GM12878 (cell line): ENCODE measurements at regions not wholly inside any gene's neighbourhood (a gene's known extent, or its start where the extent isn't known, plus 50 kb on each side); places are given as distances from the start of the nearest gene placed in this dataset.

ENCODE experiments used
- ATAC-seq: fragments of 200-7000 bp; cut with Tn5 transposase; 3 replicates; pipeline ENCODE4 v1.9.1; 2020; ENCODE audit warnings: mild to moderate bottlenecking, moderate library complexity
- BruUV-seq: library from RNA; stranded (reverse); fragments of 400-500 nt; replicated peaks from 2 replicates; lab custom pipeline; 2021; lab: Mats Ljungman, UMichigan
- CTCF ChIA-PET: fragments of 300-600 bp; sonication (Branson Sonifier 250); formaldehyde crosslinking; extraction: SDS; loops from one replicate; lab custom pipeline; 2021; ENCODE audit warnings: inconsistent platforms; lab: Yijun Ruan, JAX
- POLR2A ChIA-PET: fragments of 350-600 bp; formaldehyde crosslinking; extraction: SDS; loops from one replicate; lab custom pipeline; 2021; ENCODE audit warnings: inconsistent platforms; lab: Charles Lee
- RAD21 ChIA-PET: fragments of 300-600 bp; sonication (Branson Sonifier 250); formaldehyde crosslinking; loops from one replicate; lab custom pipeline; 2023; ENCODE audit warnings: antibody characterized with exemption; ENCODE audit not compliant: unreplicated experiment; lab: Charles Lee
- SMC1A ChIA-PET: fragments of 300-600 bp; sonication (Branson Sonifier 250); formaldehyde crosslinking; loops from one replicate; lab custom pipeline; 2023; ENCODE audit not compliant: unreplicated experiment, uncharacterized antibody; lab: Charles Lee
- DNase-seq: peaks from one replicate; pipeline ENCODE4 v3.0.0-alpha.2; 2011; ENCODE audit warnings: low read depth, low spot score
- FAIRE-seq: peaks from 3 replicates; lab custom pipeline; 2011; peaks lifted over from hg19 to GRCh38; lab: Jason Lieb, UNC
- H2AFZ ChIP-seq: 2 replicates; pipeline ENCODE4 v1.6.0; 2011; ENCODE audit warnings: low read depth, low read length, control low read depth; ENCODE audit not compliant: control insufficient read depth
- H3K27ac ChIP-seq: 2 replicates; pipeline ENCODE4 v1.5.1; 2011; ENCODE audit warnings: control low read depth; ENCODE audit not compliant: control insufficient read depth, insufficient read depth
- H3K27me3 ChIP-seq, 2 experiments: replicated peaks in 1 of 2; 2 replicates each; pipeline versions ENCODE4 v1.6.0 to v1.6.1; 2011; ENCODE audit warnings: low read length in 1 of 2; ENCODE audit not compliant: control insufficient read depth in 2 of 2, insufficient read depth in 2 of 2
- H3K36me3 ChIP-seq, 2 experiments: 2 replicates each; pipeline ENCODE4 v1.5.1; 2011; ENCODE audit warnings: low read length in 1 of 2; ENCODE audit not compliant: control insufficient read depth in 2 of 2, insufficient read depth in 2 of 2
- H3K4me1 ChIP-seq: 2 replicates; pipeline ENCODE4 v1.6.1; 2011; ENCODE audit warnings: mild to moderate bottlenecking, low read length, moderate library complexity, mixed read lengths; ENCODE audit not compliant: control insufficient read depth, insufficient read depth
- H3K4me2 ChIP-seq: 2 replicates; pipeline ENCODE4 v1.6.0; 2011; ENCODE audit warnings: control low read depth; ENCODE audit not compliant: control insufficient read depth, insufficient read depth
- H3K4me3 ChIP-seq: fragments of 200-600 bp; sonication (generic); 2 replicates; pipeline ENCODE4 v1.5.1; 2016
- H3K79me2 ChIP-seq: 2 replicates; pipeline ENCODE4 v1.6.0; 2011; ENCODE audit warnings: low read length; ENCODE audit not compliant: control insufficient read depth, insufficient read depth
- H3K9ac ChIP-seq: 2 replicates; pipeline ENCODE4 v1.8.0; 2011; ENCODE audit warnings: low read length, control low read depth, mixed read lengths; ENCODE audit not compliant: control insufficient read depth, insufficient read depth
- H3K9me3 ChIP-seq: replicated peaks from 3 replicates; pipeline ENCODE4 v1.5.1; 2011; ENCODE audit warnings: mild to moderate bottlenecking, low read length; ENCODE audit not compliant: control insufficient read depth, insufficient read depth
- H4K20me1 ChIP-seq: 2 replicates; pipeline ENCODE4 v1.6.0; 2011; ENCODE audit not compliant: control insufficient read depth, insufficient read depth
- ATF7 ChIP-seq: fragments of 450-650 bp; IDR thresholded peaks from 2 replicates; pipeline ENCODE4 v1.6.1; 2016; ENCODE audit warnings: low read depth, mild to moderate bottlenecking
- BACH1 ChIP-seq: fragments of 450-650 bp; IDR thresholded peaks from 2 replicates; pipeline ENCODE4 v1.6.1; 2017; ENCODE audit warnings: mild to moderate bottlenecking, borderline replicate concordance
- CREM ChIP-seq: IDR thresholded peaks from 2 replicates; pipeline ENCODE4 v1.6.1; 2014; ENCODE audit warnings: antibody characterized with exemption, low read depth
- FOS ChIP-seq: IDR thresholded peaks from 3 replicates; pipeline ENCODE4 v1.6.1; 2011; ENCODE audit warnings: borderline replicate concordance; ENCODE audit not compliant: insufficient read length; ENCODE audit errors: extremely low read depth
- JUNB ChIP-seq: IDR thresholded peaks from 2 replicates; pipeline ENCODE4 v1.6.1; 2016; ENCODE audit warnings: antibody characterized with exemption, mild to moderate bottlenecking
- MTA2 ChIP-seq: fragments of 450-650 bp; IDR thresholded peaks from 2 replicates; pipeline ENCODE4 v1.6.1; 2016; ENCODE audit warnings: low read depth, mild to moderate bottlenecking, moderate library complexity
- MTA3 ChIP-seq: IDR thresholded peaks from 2 replicates; pipeline ENCODE4 v1.6.1; 2012; ENCODE audit warnings: low read length, inconsistent platforms, borderline replicate concordance
- SMC3 ChIP-seq: IDR thresholded peaks from 2 replicates; pipeline ENCODE4 v1.6.1; 2011; ENCODE audit warnings: low read length, improper control_type of control experiment, borderline replicate concordance
- ZNF274 ChIP-seq: IDR thresholded peaks from one replicate; pipeline ENCODE4 v1.8.0; 2011; ENCODE audit not compliant: insufficient read length, insufficient read depth
- ZZZ3 ChIP-seq: IDR thresholded peaks from 2 replicates; pipeline ENCODE4 v1.6.1; 2011; ENCODE audit warnings: low read depth; ENCODE audit not compliant: control insufficient read depth, insufficient read length
- WGBS: methylation state at CpG from one replicate; pipeline ENCODE4 v1.1.6; 2016; ENCODE audit warnings: low lambda C conversion rate; ENCODE audit not compliant: insufficient replicate concordance, insufficient coverage; ENCODE audit errors: missing lambda C conversion rate; 5-methylcytosine and 5-hydroxymethylcytosine counted together
- in situ Hi-C: fragments of 300-500 bp; cut with MboI; formaldehyde crosslinking; loops from 9 replicates; pipeline ENCODE4 v1.14.3; 2018; ENCODE audit warnings: mixed read lengths
- intact Hi-C: fragments of 100-400 bp; cut with micrococcal nuclease; formaldehyde crosslinking; loops from one replicate; pipeline ENCODE4 v1.14.2; 2022; ENCODE audit not compliant: unreplicated experiment
- TF ChIP-seq, protein P1 (sequence below): IDR thresholded peaks from 2 replicates; pipeline ENCODE4 v1.6.1; 2012; ENCODE audit warnings: low read depth, low read length, improper control_type of control experiment
- TF ChIP-seq, protein P2 (sequence below): fragments of 450-650 bp; IDR thresholded peaks from 2 replicates; pipeline ENCODE4 v1.6.1; 2016; ENCODE audit warnings: mild to moderate bottlenecking, moderate library complexity, borderline replicate concordance
- TF ChIP-seq, protein P3 (sequence below): fragments of 450-650 bp; IDR thresholded peaks from 2 replicates; pipeline ENCODE4 v1.6.1; 2017; ENCODE audit warnings: low read depth, mild to moderate bottlenecking, moderate library complexity
- TF ChIP-seq, protein P4 (sequence below): fragments of 450-650 bp; IDR thresholded peaks from 2 replicates; pipeline ENCODE4 v1.6.1; 2017; ENCODE audit warnings: mild to moderate bottlenecking, moderate library complexity

DNA sequence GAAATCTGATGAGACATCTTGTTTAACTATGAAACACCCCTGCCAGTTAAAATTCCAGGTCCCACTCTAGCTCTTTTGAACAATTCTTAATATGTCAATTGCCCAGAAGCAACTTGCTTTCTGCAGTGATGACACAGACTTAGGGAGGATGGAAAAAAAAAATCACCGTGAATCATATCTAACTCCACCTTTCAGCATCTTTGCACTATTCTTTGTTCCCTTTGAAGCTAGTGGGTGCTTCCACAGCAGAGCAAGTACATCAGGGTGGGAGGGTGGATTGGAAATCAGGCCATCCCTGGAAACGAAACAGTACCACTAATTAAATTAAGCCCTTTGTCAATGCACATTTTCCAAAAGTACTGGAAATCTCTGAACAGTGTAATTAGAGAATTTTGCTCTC, 324.3 kb upstream of the MEIS1 start:
- no peak for FAIRE-seq
- RAD21 ChIA-PET, result no interaction called here
- ATAC-seq, result no peak
- Histone ChIP-seq H3K4me1 (no peaks in the 10 kb centered on the region), H3K27ac (no peak overlapping the region), H3K4me2 (no peak overlapping the region), H3K36me3 (no peaks in the 10 kb centered on the region), H3K79me2 (no peaks in the 10 kb centered on the region), H3K9ac (no peak overlapping the region), H4K20me1 (no peaks in the 10 kb centered on the region), H3K4me3 (no peak overlapping the region), H3K9me3 (no peaks in the 10 kb centered on the region; the same call in 2 of the 3 replicates), H3K27me3 (no peaks in the 10 kb centered on the region), H2AFZ (no peak overlapping the region)
- intact Hi-C loops (no loop called here), in situ Hi-C loops (no loop called here)
- POLR2A ChIA-PET, result no interaction called here
- SMC1A ChIA-PET, result no interaction called here
- CTCF ChIA-PET, result no interaction called here
- no peak for DNase-seq
- 44% methylated on average over 2 of the region's 2 CpGs for WGBS
- no TSS peak for BruUV-seq
- TF ChIP-seq ATF7 (no peak), MTA2 (no peak), MTA3 (no peak), CREM (no peak), FOS (no peak), ZNF274 (no peak), BACH1 (no peak), ZZZ3 (no peak), JUNB (no peak), SMC3 (no peak)
- TF ChIP-seq, protein P1, sequence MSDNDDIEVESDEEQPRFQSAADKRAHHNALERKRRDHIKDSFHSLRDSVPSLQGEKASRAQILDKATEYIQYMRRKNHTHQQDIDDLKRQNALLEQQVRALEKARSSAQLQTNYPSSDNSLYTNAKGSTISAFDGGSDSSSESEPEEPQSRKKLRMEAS, result no peak
- TF ChIP-seq, protein P2, sequence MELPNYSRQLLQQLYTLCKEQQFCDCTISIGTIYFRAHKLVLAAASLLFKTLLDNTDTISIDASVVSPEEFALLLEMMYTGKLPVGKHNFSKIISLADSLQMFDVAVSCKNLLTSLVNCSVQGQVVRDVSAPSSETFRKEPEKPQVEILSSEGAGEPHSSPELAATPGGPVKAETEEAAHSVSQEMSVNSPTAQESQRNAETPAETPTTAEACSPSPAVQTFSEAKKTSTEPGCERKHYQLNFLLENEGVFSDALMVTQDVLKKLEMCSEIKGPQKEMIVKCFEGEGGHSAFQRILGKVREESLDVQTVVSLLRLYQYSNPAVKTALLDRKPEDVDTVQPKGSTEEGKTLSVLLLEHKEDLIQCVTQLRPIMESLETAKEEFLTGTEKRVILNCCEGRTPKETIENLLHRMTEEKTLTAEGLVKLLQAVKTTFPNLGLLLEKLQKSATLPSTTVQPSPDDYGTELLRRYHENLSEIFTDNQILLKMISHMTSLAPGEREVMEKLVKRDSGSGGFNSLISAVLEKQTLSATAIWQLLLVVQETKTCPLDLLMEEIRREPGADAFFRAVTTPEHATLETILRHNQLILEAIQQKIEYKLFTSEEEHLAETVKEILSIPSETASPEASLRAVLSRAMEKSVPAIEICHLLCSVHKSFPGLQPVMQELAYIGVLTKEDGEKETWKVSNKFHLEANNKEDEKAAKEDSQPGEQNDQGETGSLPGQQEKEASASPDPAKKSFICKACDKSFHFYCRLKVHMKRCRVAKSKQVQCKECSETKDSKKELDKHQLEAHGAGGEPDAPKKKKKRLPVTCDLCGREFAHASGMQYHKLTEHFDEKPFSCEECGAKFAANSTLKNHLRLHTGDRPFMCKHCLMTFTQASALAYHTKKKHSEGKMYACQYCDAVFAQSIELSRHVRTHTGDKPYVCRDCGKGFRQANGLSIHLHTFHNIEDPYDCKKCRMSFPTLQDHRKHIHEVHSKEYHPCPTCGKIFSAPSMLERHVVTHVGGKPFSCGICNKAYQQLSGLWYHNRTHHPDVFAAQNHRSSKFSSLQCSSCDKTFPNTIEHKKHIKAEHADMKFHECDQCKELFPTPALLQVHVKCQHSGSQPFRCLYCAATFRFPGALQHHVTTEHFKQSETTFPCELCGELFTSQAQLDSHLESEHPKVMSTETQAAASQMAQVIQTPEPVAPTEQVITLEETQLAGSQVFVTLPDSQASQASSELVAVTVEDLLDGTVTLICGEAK, result no peak
- TF ChIP-seq, protein P3, sequence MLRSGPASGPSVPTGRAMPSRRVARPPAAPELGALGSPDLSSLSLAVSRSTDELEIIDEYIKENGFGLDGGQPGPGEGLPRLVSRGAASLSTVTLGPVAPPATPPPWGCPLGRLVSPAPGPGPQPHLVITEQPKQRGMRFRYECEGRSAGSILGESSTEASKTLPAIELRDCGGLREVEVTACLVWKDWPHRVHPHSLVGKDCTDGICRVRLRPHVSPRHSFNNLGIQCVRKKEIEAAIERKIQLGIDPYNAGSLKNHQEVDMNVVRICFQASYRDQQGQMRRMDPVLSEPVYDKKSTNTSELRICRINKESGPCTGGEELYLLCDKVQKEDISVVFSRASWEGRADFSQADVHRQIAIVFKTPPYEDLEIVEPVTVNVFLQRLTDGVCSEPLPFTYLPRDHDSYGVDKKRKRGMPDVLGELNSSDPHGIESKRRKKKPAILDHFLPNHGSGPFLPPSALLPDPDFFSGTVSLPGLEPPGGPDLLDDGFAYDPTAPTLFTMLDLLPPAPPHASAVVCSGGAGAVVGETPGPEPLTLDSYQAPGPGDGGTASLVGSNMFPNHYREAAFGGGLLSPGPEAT, result no peak
- TF ChIP-seq, protein P4, sequence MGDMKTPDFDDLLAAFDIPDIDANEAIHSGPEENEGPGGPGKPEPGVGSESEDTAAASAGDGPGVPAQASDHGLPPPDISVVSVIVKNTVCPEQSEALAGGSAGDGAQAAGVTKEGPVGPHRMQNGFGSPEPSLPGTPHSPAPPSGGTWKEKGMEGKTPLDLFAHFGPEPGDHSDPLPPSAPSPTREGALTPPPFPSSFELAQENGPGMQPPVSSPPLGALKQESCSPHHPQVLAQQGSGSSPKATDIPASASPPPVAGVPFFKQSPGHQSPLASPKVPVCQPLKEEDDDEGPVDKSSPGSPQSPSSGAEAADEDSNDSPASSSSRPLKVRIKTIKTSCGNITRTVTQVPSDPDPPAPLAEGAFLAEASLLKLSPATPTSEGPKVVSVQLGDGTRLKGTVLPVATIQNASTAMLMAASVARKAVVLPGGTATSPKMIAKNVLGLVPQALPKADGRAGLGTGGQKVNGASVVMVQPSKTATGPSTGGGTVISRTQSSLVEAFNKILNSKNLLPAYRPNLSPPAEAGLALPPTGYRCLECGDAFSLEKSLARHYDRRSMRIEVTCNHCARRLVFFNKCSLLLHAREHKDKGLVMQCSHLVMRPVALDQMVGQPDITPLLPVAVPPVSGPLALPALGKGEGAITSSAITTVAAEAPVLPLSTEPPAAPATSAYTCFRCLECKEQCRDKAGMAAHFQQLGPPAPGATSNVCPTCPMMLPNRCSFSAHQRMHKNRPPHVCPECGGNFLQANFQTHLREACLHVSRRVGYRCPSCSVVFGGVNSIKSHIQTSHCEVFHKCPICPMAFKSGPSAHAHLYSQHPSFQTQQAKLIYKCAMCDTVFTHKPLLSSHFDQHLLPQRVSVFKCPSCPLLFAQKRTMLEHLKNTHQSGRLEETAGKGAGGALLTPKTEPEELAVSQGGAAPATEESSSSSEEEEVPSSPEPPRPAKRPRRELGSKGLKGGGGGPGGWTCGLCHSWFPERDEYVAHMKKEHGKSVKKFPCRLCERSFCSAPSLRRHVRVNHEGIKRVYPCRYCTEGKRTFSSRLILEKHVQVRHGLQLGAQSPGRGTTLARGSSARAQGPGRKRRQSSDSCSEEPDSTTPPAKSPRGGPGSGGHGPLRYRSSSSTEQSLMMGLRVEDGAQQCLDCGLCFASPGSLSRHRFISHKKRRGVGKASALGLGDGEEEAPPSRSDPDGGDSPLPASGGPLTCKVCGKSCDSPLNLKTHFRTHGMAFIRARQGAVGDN, result no peak
